Panc1 (cell line): ENCODE measurements at regions not wholly inside any gene's neighbourhood (a gene's known extent, or its start where the extent isn't known, plus 50 kb on each side); places are given as distances from the start of the nearest gene placed in this dataset.

Experiments used
- POLR2AphosphoS5 ChIP-seq: IDR thresholded peaks from 2 replicates; pipeline ENCODE4 v1.6.1; 2012; ENCODE audit warnings: mild to moderate bottlenecking, low read depth, low read length, moderate library complexity
- REST ChIP-seq, 2 experiments: IDR thresholded peaks; 2 replicates each; pipeline ENCODE4 v1.6.1; 2011 to 2012; ENCODE audit warnings: low read depth in 2 of 2, control low read depth in 1 of 2, low read length in 1 of 2, mild to moderate bottlenecking in 1 of 2, moderate library complexity in 1 of 2; ENCODE audit not compliant: insufficient read depth in 1 of 2
- SIN3A ChIP-seq: IDR thresholded peaks from 2 replicates; pipeline ENCODE4 v1.6.1; 2012; ENCODE audit warnings: low read depth, mild to moderate bottlenecking, low read length, moderate library complexity, borderline replicate concordance; ENCODE audit not compliant: insufficient read depth
- TCF7L2 ChIP-seq: IDR thresholded peaks from 2 replicates; pipeline ENCODE4 v1.6.1; 2011; ENCODE audit warnings: mild to moderate bottlenecking, low read depth, low read length, inconsistent platforms
- TF ChIP-seq, protein P1 (sequence below): fragments of 450-650 bp; IDR thresholded peaks from 2 replicates; pipeline ENCODE4 v1.5.1; 2017; ENCODE audit warnings: mild to moderate bottlenecking

DNA sequence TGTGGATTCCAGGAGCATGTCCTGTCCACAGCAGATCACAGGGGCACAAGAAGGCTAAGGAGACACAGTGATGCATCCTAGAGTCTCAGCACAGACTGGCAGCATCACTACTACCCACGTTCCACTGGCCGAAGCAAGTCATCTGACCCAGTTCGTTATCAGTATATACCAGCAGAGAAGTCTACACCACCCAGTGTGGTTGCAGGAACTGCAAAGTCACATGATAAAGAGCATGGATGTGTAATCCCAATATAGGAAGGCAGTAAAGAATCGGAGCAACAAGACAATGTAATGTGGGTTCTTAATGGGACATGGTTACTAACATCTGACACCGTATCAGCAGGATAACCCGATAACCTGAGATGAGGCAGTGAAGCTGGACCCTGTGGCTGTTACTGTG lies 246.6 kb downstream of the RRAGC start:
- TF ChIP-seq, protein P1, sequence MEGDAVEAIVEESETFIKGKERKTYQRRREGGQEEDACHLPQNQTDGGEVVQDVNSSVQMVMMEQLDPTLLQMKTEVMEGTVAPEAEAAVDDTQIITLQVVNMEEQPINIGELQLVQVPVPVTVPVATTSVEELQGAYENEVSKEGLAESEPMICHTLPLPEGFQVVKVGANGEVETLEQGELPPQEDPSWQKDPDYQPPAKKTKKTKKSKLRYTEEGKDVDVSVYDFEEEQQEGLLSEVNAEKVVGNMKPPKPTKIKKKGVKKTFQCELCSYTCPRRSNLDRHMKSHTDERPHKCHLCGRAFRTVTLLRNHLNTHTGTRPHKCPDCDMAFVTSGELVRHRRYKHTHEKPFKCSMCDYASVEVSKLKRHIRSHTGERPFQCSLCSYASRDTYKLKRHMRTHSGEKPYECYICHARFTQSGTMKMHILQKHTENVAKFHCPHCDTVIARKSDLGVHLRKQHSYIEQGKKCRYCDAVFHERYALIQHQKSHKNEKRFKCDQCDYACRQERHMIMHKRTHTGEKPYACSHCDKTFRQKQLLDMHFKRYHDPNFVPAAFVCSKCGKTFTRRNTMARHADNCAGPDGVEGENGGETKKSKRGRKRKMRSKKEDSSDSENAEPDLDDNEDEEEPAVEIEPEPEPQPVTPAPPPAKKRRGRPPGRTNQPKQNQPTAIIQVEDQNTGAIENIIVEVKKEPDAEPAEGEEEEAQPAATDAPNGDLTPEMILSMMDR: no peak
- TF ChIP-seq REST (IDR thresholded peaks at IDR 0.05; ENCODE audit: insufficient read depth in 1 of 2, low read depth in 2 of 2, low read length in 1 of 2): no peak
- no peak for TF ChIP-seq POLR2AphosphoS5
- no peak for TF ChIP-seq SIN3A
- no peak for TF ChIP-seq TCF7L2
